ENCODE measurements at regions not wholly inside any gene's neighbourhood (a gene's known extent, or its start where the extent isn't known, plus 50 kb on each side); places are given as distances from the start of the nearest gene placed in this dataset.
"Not testable (repeated sequence)": the region's sequence is repeated elsewhere in the genome, so short reads cannot be mapped to it uniquely, and the experiment has no call there.

DNA sequence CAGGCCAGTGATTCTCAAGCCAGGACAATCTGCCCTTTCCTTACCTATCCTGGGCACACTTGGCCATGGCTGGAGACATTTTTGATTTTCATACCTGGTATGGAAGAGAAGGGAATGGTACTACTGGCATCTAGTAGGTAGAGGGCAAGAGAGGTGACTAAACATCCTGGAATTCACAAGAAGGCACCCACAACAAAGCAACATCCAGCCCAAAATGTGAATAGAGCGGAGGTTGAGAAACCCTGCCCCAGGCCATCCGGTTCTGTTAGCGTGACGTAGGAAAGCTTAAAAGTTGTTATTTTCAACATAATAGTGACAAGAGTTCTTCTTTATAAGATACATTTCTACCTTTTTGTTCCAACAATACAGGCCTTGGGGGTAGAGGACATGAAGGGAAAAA lies 114.9 kb upstream of the ALX4 start:
- no peak overlapping the region for H3K4me3 ChIP-seq (replicated peaks; ENCODE audit: low read depth, low read length)
- TF ChIP-seq, protein P1, sequence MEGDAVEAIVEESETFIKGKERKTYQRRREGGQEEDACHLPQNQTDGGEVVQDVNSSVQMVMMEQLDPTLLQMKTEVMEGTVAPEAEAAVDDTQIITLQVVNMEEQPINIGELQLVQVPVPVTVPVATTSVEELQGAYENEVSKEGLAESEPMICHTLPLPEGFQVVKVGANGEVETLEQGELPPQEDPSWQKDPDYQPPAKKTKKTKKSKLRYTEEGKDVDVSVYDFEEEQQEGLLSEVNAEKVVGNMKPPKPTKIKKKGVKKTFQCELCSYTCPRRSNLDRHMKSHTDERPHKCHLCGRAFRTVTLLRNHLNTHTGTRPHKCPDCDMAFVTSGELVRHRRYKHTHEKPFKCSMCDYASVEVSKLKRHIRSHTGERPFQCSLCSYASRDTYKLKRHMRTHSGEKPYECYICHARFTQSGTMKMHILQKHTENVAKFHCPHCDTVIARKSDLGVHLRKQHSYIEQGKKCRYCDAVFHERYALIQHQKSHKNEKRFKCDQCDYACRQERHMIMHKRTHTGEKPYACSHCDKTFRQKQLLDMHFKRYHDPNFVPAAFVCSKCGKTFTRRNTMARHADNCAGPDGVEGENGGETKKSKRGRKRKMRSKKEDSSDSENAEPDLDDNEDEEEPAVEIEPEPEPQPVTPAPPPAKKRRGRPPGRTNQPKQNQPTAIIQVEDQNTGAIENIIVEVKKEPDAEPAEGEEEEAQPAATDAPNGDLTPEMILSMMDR (IDR thresholded peaks at IDR 0.05; ENCODE audit: low read length, missing control alignments) = no peak
- no peak for DNase-seq (ENCODE audit: low read depth)

DNA sequence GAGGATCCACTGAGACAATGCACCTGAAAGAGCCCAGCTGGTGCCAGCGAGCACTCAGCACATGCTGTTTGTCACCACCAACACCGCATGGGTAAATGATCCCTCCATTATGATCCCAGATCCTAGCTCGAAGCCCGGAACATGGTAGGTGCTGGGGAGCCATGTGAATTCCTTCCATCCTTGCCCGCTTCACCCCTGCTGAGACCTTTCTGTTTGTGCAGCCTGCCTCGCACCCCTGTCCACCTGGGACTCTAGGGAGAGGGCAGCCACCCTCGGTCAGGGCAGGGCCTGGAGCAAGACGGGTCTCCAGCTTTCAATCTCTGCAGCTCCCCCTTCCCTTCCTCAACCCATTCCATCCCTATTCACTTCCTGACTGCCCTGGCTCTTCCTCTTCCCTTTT lies 116.2 kb upstream of the ALX4 start:
- H3K4me3 ChIP-seq (replicated peaks; ENCODE audit: low read depth, low read length) = no peak overlapping the region
- TF ChIP-seq, protein P1 (IDR thresholded peaks at IDR 0.05; ENCODE audit: low read length, missing control alignments) = no peak
- DNase-seq (ENCODE audit: low read depth) = no peak

DNA sequence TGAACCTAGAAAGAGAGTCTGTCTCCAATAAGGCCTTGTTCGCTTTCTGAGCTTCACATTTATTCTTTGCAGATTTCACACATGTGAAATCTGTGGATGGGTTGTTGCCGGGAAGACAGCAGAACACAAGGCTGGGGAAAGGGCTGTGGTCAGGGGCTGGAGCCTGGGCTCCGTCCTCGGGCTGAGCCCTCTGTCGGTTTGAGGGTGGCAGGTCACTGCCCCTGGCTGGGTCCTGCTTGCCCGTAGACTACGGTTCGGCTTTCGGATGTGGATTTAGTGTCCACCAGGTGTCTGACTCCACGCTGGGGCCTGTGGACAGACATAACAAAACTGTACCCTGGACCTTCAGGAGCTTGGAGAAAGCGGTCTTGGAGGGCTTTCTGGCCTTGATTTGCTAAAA lies 117.0 kb upstream of the ALX4 start:
- DNase-seq (ENCODE audit: low read depth) = no peak
- no peak overlapping the region for H3K4me3 ChIP-seq (replicated peaks; ENCODE audit: low read depth, low read length)
- TF ChIP-seq, protein P1 (IDR thresholded peaks at IDR 0.05; ENCODE audit: low read length, missing control alignments) = no peak

DNA sequence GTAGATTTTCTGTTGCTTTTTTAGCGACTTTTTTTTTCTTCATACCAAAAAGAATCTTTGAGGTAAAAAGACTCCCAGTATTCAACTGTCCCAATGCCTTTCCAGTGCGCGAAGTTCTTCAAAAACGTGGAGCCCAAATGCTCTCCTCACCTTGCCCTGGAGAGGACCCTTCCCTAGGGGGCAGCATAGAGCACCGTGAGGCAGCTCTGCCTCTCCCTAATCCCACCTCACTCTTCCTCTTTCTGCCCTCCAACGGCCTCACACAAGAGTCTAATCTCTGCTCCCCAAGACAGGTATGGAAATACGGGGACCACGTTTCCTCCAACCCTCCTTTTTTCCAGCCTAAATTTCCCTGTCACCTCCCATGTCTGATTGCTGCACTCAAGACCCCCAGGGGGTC lies 117.5 kb upstream of the ALX4 start:
- H3K4me3 ChIP-seq (replicated peaks; ENCODE audit: low read depth, low read length) = no peak overlapping the region
- TF ChIP-seq, protein P1 (IDR thresholded peaks at IDR 0.05; ENCODE audit: low read length, missing control alignments) = peak; percentile 33
- no peak for DNase-seq (ENCODE audit: low read depth)

DNA sequence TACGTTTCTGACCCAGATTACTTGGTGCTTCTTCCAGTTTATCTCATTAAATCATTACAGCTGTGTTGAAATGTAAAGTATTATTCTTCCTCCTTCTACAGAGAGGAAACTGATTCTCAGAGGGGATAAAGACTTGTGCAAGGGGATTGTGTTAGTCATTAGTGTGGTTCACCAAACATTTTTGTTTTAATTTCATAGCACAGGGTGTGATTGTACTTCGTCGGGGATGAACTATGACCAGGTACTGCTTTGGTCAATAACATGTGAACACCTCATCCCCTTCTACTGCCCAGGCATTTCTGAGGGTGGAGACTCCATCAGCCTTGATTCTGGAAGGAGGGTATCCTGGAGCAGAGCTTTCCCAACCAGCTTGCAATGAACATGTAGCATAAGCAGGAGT lies 120.2 kb upstream of the ALX4 start:
- TF ChIP-seq, protein P1 (IDR thresholded peaks at IDR 0.05; ENCODE audit: low read length, missing control alignments) = no peak
- H3K4me3 ChIP-seq (replicated peaks; ENCODE audit: low read depth, low read length) = no peak overlapping the region

DNA sequence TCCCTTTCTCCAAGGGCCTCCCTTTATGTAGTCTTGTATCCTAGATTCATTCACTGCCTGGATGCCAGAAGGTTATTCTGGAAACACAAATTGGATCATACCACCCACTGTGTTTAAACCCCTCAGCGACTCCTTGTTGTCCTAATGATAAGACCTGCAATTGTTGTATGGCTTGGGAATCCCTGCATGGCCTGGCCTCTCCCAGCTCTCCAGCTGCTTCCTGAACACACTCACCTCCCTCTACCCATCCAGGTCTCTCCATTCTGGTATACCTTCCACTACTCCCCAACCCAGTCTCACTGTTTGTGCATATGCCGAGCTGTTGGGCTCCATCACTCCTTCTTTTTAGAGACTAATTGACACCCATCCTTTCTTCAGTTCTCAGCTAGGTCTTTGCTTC lies 124.3 kb upstream of the ALX4 start:
- DNase-seq (ENCODE audit: low read depth) = no peak

More for the DNA sequence above, 120.2 kb upstream of the ALX4 start:
- no peak for DNase-seq (ENCODE audit: low read depth)

DNA sequence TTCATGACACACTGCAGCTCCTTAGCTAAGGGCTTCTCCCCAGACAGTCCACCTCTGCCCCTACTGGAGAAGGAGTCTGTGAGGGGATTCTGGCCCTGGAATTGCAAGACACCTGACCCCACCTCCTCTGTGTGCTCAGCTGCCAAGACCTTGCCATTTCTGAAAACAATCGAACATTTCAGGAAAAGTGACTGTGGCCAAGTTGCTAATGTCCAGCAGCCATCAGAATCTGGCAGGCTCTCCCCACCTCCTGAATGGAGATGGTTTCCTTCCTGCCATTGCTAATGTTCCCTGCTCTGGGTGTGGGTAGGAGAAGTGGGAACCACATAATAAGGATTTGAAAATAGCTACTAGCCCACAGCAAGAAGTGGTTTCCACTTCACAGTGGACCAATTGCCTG lies 127.2 kb upstream of the ALX4 start:
- TF ChIP-seq, protein P1 (IDR thresholded peaks at IDR 0.05; ENCODE audit: low read length, missing control alignments) = no peak
- no peak for DNase-seq (ENCODE audit: low read depth)
- H3K4me3 ChIP-seq (replicated peaks; ENCODE audit: low read depth, low read length) = no peak overlapping the region

More for the DNA sequence above, 124.3 kb upstream of the ALX4 start:
- no peak overlapping the region for H3K4me3 ChIP-seq (replicated peaks; ENCODE audit: low read depth, low read length)
- TF ChIP-seq, protein P1 (IDR thresholded peaks at IDR 0.05; ENCODE audit: low read length, missing control alignments) = no peak

DNA sequence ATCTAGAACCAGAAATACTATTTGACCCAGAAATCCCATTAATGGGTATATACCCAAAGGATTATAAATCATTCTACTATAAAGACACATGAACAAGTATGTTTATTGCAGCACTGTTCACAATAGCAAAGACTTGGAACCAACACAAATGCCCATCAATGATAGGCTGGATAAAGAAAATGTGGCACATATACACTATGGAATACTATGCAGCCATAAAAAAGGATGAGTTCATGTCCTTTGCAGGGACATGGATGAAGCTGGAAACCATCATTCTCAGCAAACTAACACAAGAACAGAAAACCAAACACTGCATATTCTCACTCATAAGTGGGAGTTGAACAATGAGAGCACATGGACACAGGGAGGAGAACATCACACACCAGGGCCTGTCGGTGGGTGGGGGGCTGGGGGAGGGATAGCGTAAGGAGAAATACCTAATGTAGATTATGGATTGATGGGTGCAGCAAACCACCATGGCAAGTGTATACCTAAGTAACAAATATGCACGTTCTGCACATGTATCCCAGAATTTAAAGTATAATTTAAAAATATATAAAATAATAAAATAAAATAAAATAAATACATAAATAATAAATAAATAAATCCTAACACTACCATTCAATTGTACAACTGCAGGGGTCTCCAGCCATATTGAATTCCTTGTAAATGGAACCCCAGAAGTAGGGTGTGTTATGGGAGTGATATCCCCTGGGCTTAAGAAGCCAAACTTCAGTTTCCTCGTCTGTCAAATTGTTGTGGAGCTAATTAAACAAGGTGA lies 122.4 kb upstream of the CD82 start:
- DNase-seq (ENCODE audit: low read depth); H3K4me3 ChIP-seq (replicated peaks; ENCODE audit: low read depth, low read length): not testable (repeated sequence)
